ENCODE measurements at regions not wholly inside any gene's neighbourhood (a gene's known extent, or its start where the extent isn't known, plus 50 kb on each side); places are given as distances from the start of the nearest gene placed in this dataset.

- H3K9ac ChIP-seq (ENCODE audit: insufficient read depth, low read length, poor library complexity, severe bottlenecking) = no peak overlapping the region
- TF ChIP-seq, protein P1, sequence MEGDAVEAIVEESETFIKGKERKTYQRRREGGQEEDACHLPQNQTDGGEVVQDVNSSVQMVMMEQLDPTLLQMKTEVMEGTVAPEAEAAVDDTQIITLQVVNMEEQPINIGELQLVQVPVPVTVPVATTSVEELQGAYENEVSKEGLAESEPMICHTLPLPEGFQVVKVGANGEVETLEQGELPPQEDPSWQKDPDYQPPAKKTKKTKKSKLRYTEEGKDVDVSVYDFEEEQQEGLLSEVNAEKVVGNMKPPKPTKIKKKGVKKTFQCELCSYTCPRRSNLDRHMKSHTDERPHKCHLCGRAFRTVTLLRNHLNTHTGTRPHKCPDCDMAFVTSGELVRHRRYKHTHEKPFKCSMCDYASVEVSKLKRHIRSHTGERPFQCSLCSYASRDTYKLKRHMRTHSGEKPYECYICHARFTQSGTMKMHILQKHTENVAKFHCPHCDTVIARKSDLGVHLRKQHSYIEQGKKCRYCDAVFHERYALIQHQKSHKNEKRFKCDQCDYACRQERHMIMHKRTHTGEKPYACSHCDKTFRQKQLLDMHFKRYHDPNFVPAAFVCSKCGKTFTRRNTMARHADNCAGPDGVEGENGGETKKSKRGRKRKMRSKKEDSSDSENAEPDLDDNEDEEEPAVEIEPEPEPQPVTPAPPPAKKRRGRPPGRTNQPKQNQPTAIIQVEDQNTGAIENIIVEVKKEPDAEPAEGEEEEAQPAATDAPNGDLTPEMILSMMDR (IDR thresholded peaks at IDR 0.05) = no peak
These were observed 202.9 kb upstream of the NT5C1B start for GRCh38 chr2:18792226-18792629.

DNA sequence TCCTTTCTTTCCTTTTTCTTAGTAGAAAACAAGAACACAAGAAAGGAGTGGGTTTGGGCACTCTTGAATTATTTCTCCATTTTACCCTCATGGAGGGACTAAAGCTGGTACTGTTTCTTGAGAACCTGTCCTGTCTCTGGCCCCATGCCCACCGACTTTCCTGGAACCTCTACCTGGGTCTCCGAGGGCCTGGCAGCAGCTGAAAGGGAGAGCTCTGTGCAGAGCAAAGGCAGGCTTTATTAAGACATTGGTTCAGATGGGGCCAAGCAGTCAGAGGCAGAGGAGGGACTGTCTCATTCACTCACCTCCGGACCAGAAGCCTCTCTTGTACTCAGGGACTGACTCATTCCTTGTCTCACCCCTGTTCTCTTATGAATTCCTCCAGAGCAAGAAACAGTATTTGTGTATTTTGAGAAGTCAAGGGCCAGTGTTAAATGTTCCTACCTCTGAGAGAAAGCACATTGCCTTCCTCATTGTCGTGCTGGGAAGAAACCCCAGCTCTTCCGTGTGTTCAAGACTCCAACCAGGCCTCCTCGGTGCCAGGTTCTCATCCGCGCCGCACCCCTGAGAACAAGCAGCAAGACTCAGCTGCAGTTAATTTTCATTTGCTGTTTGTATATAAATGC is 201.9 kb upstream of the NT5C1B start:
- Mint-ChIP-seq H3K4me1 (no peaks in the 10 kb centered on the region), H3K9me3 (peaks cover 7 to 32% (median 10%) of the 10 kb centered on the region in 7 donors), H3K27me3 (ENCODE audit: low read depth in 3 of 3) (no peaks in the 10 kb centered on the region), H3K27ac (no peak overlapping the region), H3K36me3 (no peaks in the 10 kb centered on the region), H3K4me3 (no peak overlapping the region)
- Histone ChIP-seq H3K36me3 (replicated peaks in 1 of 2; ENCODE audit: control insufficient read depth in 1 of 2, insufficient read depth in 2 of 2, low read length in 2 of 2) (no peaks in the 10 kb centered on the region), H3K4me1 (ENCODE audit: control insufficient read depth in 1 of 2, insufficient read depth in 2 of 2, low read length in 2 of 2) (no peaks in the 10 kb centered on the region), H3K27ac (ENCODE audit: low read depth in 1 of 2, low read length in 2 of 2) (no peak overlapping the region), H4K20me1 (ENCODE audit: insufficient read depth, low read length) (no peaks in the 10 kb centered on the region), H3K79me2 (ENCODE audit: insufficient read depth, low read length) (no peaks in the 10 kb centered on the region), H3K27me3 (ENCODE audit: control insufficient read depth in 2 of 2, insufficient read depth in 2 of 2, low read length in 2 of 2) (no peaks in the 10 kb centered on the region), H3K9ac (ENCODE audit: insufficient read depth, low read length, poor library complexity, severe bottlenecking) (no peak overlapping the region), H3K9me3 (replicated peaks in 1 of 2; ENCODE audit: control insufficient read depth in 1 of 2, insufficient read depth in 1 of 2, low read length in 2 of 2) (peaks cover 10 to 20% of the 10 kb centered on the region in 2 donors), H3K4me2 (replicated peaks; ENCODE audit: extremely low read depth, low read length, poor library complexity, severe bottlenecking) (no peak overlapping the region), H3K4me3 (replicated peaks in 1 of 3; ENCODE audit: low read depth in 2 of 3, low read length in 3 of 3) (no peak overlapping the region), H2AFZ (ENCODE audit: insufficient read depth, low read depth, low read length, poor library complexity, severe bottlenecking) (no peak overlapping the region)
- intact Hi-C loops (cut with micrococcal nuclease) = no loop called here
- TF ChIP-seq, protein P1 (IDR thresholded peaks at IDR 0.05) = no peak
- WGBS (ENCODE audit: insufficient coverage) = 85% methylated on average over 5 of the region's 9 CpGs
- no peak for DNase-seq

More at GRCh38 chr2:18792226-18792629, 202.9 kb upstream of the NT5C1B start:
- Mint-ChIP-seq H3K27ac (no peak overlapping the region), H3K4me3 (no peak overlapping the region), H3K4me1 (no peaks in the 10 kb centered on the region), H3K36me3 (no peaks in the 10 kb centered on the region), H3K27me3 (ENCODE audit: low read depth in 3 of 3) (no peaks in the 10 kb centered on the region), H3K9me3 (peaks cover 7 to 27% (median 10%) of the 10 kb centered on the region in 7 donors)
- intact Hi-C loops (cut with micrococcal nuclease) = no loop called here
- H3K27me3 ChIP-seq (ENCODE audit: control insufficient read depth in 2 of 2, insufficient read depth in 2 of 2, low read length in 2 of 2) = no peaks in the 10 kb centered on the region
- no peaks in the 10 kb centered on the region for H3K79me2 ChIP-seq (ENCODE audit: insufficient read depth, low read length)
- DNase-seq = no peak
- no peak overlapping the region for H3K4me2 ChIP-seq (replicated peaks; ENCODE audit: extremely low read depth, low read length, poor library complexity, severe bottlenecking)
- WGBS (ENCODE audit: insufficient coverage) = 74% methylated on average over 2 of the region's 3 CpGs
- no peaks in the 10 kb centered on the region for H3K4me1 ChIP-seq (ENCODE audit: control insufficient read depth in 1 of 2, insufficient read depth in 2 of 2, low read length in 2 of 2)
- no peak overlapping the region for H2AFZ ChIP-seq (ENCODE audit: insufficient read depth, low read depth, low read length, poor library complexity, severe bottlenecking)
- peaks cover 10 to 17% of the 10 kb centered on the region in 2 donors for H3K9me3 ChIP-seq (replicated peaks in 1 of 2; ENCODE audit: control insufficient read depth in 1 of 2, insufficient read depth in 1 of 2, low read length in 2 of 2)
- H3K4me3 ChIP-seq (replicated peaks in 1 of 3; ENCODE audit: low read depth in 2 of 3, low read length in 3 of 3) = no peak overlapping the region
- no peak overlapping the region for H3K27ac ChIP-seq (ENCODE audit: low read depth in 1 of 2, low read length in 2 of 2)
- no peaks in the 10 kb centered on the region for H3K36me3 ChIP-seq (replicated peaks in 1 of 2; ENCODE audit: control insufficient read depth in 1 of 2, insufficient read depth in 2 of 2, low read length in 2 of 2)
- H4K20me1 ChIP-seq (ENCODE audit: insufficient read depth, low read length) = no peaks in the 10 kb centered on the region

All from CD14-positive monocyte (primary cell).